SK-N-SH treated with all-trans-retinoic acid at 6 μM for 48 hours (cell line): ENCODE measurements at regions not wholly inside any gene's neighbourhood (a gene's known extent, or its start where the extent isn't known, plus 50 kb on each side); places are given as distances from the start of the nearest gene placed in this dataset.

Experiments
- ATAC-seq: fragments of 200-7000 bp; cut with Tn5 transposase; 3 replicates; pipeline ENCODE4 v1.9.1; 2020; ENCODE audit warnings: mild to moderate bottlenecking, moderate library complexity
- ARNTL ChIP-seq: fragments of 450-650 bp; formaldehyde crosslinking; IDR thresholded peaks from 2 replicates; pipeline ENCODE4 v1.5.0; 2020; ENCODE audit warnings: low read depth, mild to moderate bottlenecking, moderate library complexity, borderline replicate concordance
- BACH2 ChIP-seq: fragments of 250-450 bp; sonication (Bioruptor Pico); IDR thresholded peaks from 2 replicates; pipeline ENCODE4 v1.9.0; 2021; ENCODE audit warnings: mild to moderate bottlenecking, borderline replicate concordance
- CSDC2 ChIP-seq: fragments of 250-450 bp; sonication (Bioruptor Pico); IDR thresholded peaks from 2 replicates; pipeline ENCODE4 v1.5.0; 2020; ENCODE audit warnings: mild to moderate bottlenecking, moderate library complexity
- ESRRG ChIP-seq: fragments of 250-450 bp; sonication (Bioruptor Pico); IDR thresholded peaks from 2 replicates; pipeline ENCODE4 v1.6.1; 2021; ENCODE audit warnings: mild to moderate bottlenecking
- GLIS3 ChIP-seq: fragments of 250-450 bp; sonication (Bioruptor Pico); IDR thresholded peaks from 2 replicates; pipeline ENCODE4 v1.5.0; 2020; ENCODE audit warnings: mild to moderate bottlenecking, moderate library complexity
- ISL1 ChIP-seq: fragments of 250-450 bp; sonication (Bioruptor Pico); IDR thresholded peaks from 2 replicates; pipeline ENCODE4 v2.1.2; 2022; ENCODE audit warnings: mild to moderate bottlenecking, moderate library complexity
- OSR1 ChIP-seq: fragments of 250-450 bp; sonication (Bioruptor Pico); IDR thresholded peaks from 2 replicates; pipeline ENCODE4 v1.8.0; 2022; ENCODE audit warnings: moderate library complexity, mild to moderate bottlenecking, inconsistent platforms
- POU6F1 ChIP-seq: fragments of 250-450 bp; sonication (Bioruptor Pico); IDR thresholded peaks from 2 replicates; pipeline ENCODE4 v1.8.0; 2021; ENCODE audit warnings: low read depth, mild to moderate bottlenecking, moderate library complexity, borderline replicate concordance
- PPARA ChIP-seq: fragments of 250-450 bp; sonication (Bioruptor Pico); IDR thresholded peaks from 2 replicates; pipeline ENCODE4 v1.5.0; 2020; ENCODE audit warnings: mild to moderate bottlenecking, borderline replicate concordance
- RARB ChIP-seq: fragments of 250-450 bp; sonication (Bioruptor Pico); IDR thresholded peaks from 2 replicates; pipeline ENCODE4 v1.8.0; 2021; ENCODE audit warnings: mild to moderate bottlenecking, moderate library complexity
- SNAI2 ChIP-seq: fragments of 250-450 bp; sonication (Bioruptor Pico); IDR thresholded peaks from 2 replicates; pipeline ENCODE4 v1.5.0; 2020; ENCODE audit warnings: mild to moderate bottlenecking, moderate library complexity
- TCF4 ChIP-seq: fragments of 250-450 bp; sonication (Bioruptor Pico); IDR thresholded peaks from 2 replicates; pipeline ENCODE4 v1.8.0; 2021; ENCODE audit warnings: mild to moderate bottlenecking, moderate library complexity, borderline replicate concordance
- ZC3H10 ChIP-seq: fragments of 250-450 bp; sonication (Bioruptor Pico); IDR thresholded peaks from 2 replicates; pipeline ENCODE4 v1.5.1; 2021; ENCODE audit warnings: mild to moderate bottlenecking, moderate library complexity
- ZFP3 ChIP-seq: fragments of 250-450 bp; sonication (Bioruptor Pico); IDR thresholded peaks from 2 replicates; pipeline ENCODE4 v1.5.0; 2020; ENCODE audit warnings: mild to moderate bottlenecking, moderate library complexity
- ZFP30 ChIP-seq: fragments of 450-650 bp; formaldehyde crosslinking; IDR thresholded peaks from 2 replicates; pipeline ENCODE4 v1.5.0; 2022; ENCODE audit warnings: mild to moderate bottlenecking, moderate library complexity
- ZNF565 ChIP-seq: fragments of 450-650 bp; formaldehyde crosslinking; conservative IDR thresholded peaks from 2 replicates; pipeline ENCODE4 v1.5.0; 2020; ENCODE audit warnings: low read depth, mild to moderate bottlenecking, moderate library complexity
- ZNF70 ChIP-seq: fragments of 450-650 bp; formaldehyde crosslinking; IDR thresholded peaks from 2 replicates; pipeline ENCODE4 v1.5.0; 2020; ENCODE audit warnings: mild to moderate bottlenecking, moderate library complexity
- TF ChIP-seq, protein P1 (sequence below): fragments of 250-450 bp; sonication (Bioruptor Pico); IDR thresholded peaks from 2 replicates; pipeline ENCODE4 v1.8.0; 2020; ENCODE audit warnings: mild to moderate bottlenecking, moderate library complexity, borderline replicate concordance
- TF ChIP-seq, protein P2 (sequence below): fragments of 250-450 bp; sonication (Bioruptor Pico); IDR thresholded peaks from 2 replicates; pipeline ENCODE4 v1.5.1; 2021; ENCODE audit warnings: mild to moderate bottlenecking, moderate library complexity
- TF ChIP-seq, protein P3 (sequence below): fragments of 250-450 bp; sonication (Bioruptor Pico); IDR thresholded peaks from 2 replicates; pipeline ENCODE4 v1.5.0; 2020; ENCODE audit warnings: mild to moderate bottlenecking, moderate library complexity

DNA sequence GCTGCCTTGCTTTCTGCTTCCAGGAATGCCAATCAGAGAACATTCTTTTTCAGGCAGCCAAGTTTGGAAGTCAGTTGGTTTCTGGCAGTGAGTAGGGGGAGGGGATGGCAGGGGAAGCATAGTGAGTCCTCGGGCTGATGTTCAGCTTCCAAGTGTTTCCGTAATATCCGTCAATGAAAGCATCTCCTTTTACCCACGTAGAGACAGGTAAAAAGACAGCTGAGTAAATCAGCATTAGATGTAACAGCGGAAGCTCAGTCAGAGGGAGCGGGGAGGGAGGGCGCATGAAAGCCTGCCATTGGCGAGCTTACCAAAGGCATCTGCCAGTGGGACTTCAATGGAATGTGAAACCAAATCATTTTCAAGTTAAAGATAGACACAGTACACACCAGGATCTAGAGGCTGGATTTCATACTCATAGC is 117.1 kb upstream of the DTNA start:
- TF ChIP-seq ARNTL (CRISPR knock-in tag) (no peak), GLIS3 (CRISPR knock-in tag) (no peak), ZNF565 (CRISPR knock-in tag) (no peak), OSR1 (no peak), RARB (CRISPR knock-in tag) (no peak), ESRRG (CRISPR knock-in tag) (no peak), PPARA (CRISPR knock-in tag) (no peak), ZFP30 (CRISPR knock-in tag) (no peak), TCF4 (CRISPR knock-in tag) (no peak), ZNF70 (CRISPR knock-in tag) (no peak), BACH2 (CRISPR knock-in tag) (no peak), POU6F1 (CRISPR knock-in tag) (no peak)
- TF ChIP-seq, protein P1, sequence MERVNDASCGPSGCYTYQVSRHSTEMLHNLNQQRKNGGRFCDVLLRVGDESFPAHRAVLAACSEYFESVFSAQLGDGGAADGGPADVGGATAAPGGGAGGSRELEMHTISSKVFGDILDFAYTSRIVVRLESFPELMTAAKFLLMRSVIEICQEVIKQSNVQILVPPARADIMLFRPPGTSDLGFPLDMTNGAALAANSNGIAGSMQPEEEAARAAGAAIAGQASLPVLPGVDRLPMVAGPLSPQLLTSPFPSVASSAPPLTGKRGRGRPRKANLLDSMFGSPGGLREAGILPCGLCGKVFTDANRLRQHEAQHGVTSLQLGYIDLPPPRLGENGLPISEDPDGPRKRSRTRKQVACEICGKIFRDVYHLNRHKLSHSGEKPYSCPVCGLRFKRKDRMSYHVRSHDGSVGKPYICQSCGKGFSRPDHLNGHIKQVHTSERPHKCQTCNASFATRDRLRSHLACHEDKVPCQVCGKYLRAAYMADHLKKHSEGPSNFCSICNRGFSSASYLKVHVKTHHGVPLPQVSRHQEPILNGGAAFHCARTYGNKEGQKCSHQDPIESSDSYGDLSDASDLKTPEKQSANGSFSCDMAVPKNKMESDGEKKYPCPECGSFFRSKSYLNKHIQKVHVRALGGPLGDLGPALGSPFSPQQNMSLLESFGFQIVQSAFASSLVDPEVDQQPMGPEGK (CRISPR knock-in tag), result no peak
- TF ChIP-seq, protein P2, sequence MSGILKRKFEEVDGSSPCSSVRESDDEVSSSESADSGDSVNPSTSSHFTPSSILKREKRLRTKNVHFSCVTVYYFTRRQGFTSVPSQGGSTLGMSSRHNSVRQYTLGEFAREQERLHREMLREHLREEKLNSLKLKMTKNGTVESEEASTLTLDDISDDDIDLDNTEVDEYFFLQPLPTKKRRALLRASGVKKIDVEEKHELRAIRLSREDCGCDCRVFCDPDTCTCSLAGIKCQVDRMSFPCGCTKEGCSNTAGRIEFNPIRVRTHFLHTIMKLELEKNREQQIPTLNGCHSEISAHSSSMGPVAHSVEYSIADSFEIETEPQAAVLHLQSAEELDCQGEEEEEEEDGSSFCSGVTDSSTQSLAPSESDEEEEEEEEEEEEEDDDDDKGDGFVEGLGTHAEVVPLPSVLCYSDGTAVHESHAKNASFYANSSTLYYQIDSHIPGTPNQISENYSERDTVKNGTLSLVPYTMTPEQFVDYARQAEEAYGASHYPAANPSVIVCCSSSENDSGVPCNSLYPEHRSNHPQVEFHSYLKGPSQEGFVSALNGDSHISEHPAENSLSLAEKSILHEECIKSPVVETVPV, result no peak
- TF ChIP-seq, all 23 proteins: peak for 0
- peak; percentile 45; the same call in 2 of the 3 replicates for ATAC-seq

DNA sequence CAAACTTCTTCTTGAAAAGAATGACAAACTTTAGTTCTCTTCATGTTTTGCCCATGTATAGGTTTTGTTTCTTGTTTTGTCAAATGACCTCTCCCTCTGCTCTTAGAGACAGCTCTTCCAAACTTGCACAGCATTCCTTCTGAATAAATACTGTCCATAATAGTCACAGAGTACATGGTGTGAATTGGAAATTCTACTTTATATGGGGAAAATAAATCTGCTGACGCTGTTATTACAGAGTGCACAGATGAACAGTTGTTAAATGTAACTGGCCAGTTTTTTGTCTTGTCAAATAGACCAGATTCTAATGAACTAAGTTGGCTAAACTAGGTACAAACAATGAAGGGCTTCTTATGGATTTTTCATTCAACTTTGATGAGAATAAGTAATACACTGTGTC is 115.8 kb upstream of the DTNA start:
- no peak for ATAC-seq
- TF ChIP-seq BACH2 (CRISPR knock-in tag) (no peak), ZC3H10 (no peak), ZNF70 (CRISPR knock-in tag) (no peak), ZFP3 (CRISPR knock-in tag) (no peak), SNAI2 (no peak), ARNTL (CRISPR knock-in tag) (no peak), GLIS3 (CRISPR knock-in tag) (no peak), ISL1 (CRISPR knock-in tag) (no peak), TCF4 (CRISPR knock-in tag) (no peak), ZNF565 (CRISPR knock-in tag) (no peak), POU6F1 (CRISPR knock-in tag) (no peak), CSDC2 (CRISPR knock-in tag) (no peak)
- TF ChIP-seq, protein P3, sequence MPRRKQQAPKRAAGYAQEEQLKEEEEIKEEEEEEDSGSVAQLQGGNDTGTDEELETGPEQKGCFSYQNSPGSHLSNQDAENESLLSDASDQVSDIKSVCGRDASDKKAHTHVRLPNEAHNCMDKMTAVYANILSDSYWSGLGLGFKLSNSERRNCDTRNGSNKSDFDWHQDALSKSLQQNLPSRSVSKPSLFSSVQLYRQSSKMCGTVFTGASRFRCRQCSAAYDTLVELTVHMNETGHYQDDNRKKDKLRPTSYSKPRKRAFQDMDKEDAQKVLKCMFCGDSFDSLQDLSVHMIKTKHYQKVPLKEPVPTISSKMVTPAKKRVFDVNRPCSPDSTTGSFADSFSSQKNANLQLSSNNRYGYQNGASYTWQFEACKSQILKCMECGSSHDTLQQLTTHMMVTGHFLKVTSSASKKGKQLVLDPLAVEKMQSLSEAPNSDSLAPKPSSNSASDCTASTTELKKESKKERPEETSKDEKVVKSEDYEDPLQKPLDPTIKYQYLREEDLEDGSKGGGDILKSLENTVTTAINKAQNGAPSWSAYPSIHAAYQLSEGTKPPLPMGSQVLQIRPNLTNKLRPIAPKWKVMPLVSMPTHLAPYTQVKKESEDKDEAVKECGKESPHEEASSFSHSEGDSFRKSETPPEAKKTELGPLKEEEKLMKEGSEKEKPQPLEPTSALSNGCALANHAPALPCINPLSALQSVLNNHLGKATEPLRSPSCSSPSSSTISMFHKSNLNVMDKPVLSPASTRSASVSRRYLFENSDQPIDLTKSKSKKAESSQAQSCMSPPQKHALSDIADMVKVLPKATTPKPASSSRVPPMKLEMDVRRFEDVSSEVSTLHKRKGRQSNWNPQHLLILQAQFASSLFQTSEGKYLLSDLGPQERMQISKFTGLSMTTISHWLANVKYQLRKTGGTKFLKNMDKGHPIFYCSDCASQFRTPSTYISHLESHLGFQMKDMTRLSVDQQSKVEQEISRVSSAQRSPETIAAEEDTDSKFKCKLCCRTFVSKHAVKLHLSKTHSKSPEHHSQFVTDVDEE (CRISPR knock-in tag), result no peak
- TF ChIP-seq, protein P2, result no peak
